SK-N-SH (cell line): ENCODE measurements at regions not wholly inside any gene's neighbourhood (a gene's known extent, or its start where the extent isn't known, plus 50 kb on each side); places are given as distances from the start of the nearest gene placed in this dataset.

Source experiments
- CTCF ChIA-PET: fragments of 300-600, 350-600 bp; formaldehyde crosslinking; extraction: SDS; loops from one replicate; lab custom pipeline; 2021; lab: Yijun Ruan, JAX
- POLR2A ChIA-PET: fragments of 350-600 bp; sonication (Branson Sonifier 250); formaldehyde crosslinking; extraction: SDS; loops from one replicate; lab custom pipeline; 2020; ENCODE audit warnings: antibody characterized with exemption, inconsistent platforms; lab: Yijun Ruan, JAX
- DNase-seq: peaks from one replicate; pipeline ENCODE4 v3.0.0; 2012
- H2AFZ ChIP-seq: fragments of 200-600 bp; sonication (generic); 2 replicates; pipeline ENCODE4 v1.8.1; 2016; ENCODE audit warnings: antibody characterized with exemption, mild to moderate bottlenecking, low read depth
- H3F3A ChIP-seq: fragments of 200-600 bp; sonication (generic); replicated peaks from 2 replicates; pipeline ENCODE3; 2016; ENCODE audit warnings: antibody characterized with exemption, mild to moderate bottlenecking; ENCODE audit not compliant: insufficient read depth
- H3K27ac ChIP-seq, 2 experiments: fragments of 200-500 bp in 1 of 2; fragments of 200-600 bp in 1 of 2; sonication (Bioruptor generic) in 1 of 2; sonication (generic), shearing (Covaris generic) in 1 of 2; 2 replicates each; pipeline versions ENCODE4 v1.5.1 to v1.6.1; 2014 to 2016; ENCODE audit warnings: low read depth in 2 of 2, inconsistent platforms in 1 of 2, low read length in 1 of 2, mild to moderate bottlenecking in 1 of 2, mixed read lengths in 1 of 2
- H3K27me3 ChIP-seq: fragments of 200-600 bp; sonication (generic), shearing (Covaris generic); 2 replicates; pipeline ENCODE4 v1.6.1; 2016; ENCODE audit warnings: mixed run types; ENCODE audit not compliant: insufficient read depth
- H3K36me3 ChIP-seq, 2 experiments: fragments of 200-500 bp in 1 of 2; fragments of 200-600 bp in 1 of 2; sonication (Bioruptor generic) in 1 of 2; sonication (generic) in 1 of 2; replicated peaks in 1 of 2; 2 replicates each; pipeline versions ENCODE3 to v1.5.1; 2014 to 2016; ENCODE audit warnings: low read length in 1 of 2, mild to moderate bottlenecking in 1 of 2; ENCODE audit not compliant: insufficient read depth in 2 of 2, control insufficient read depth in 1 of 2
- H3K4me1 ChIP-seq, 2 experiments: fragments of 200-500 bp in 1 of 2; fragments of 200-600 bp in 1 of 2; sonication (Bioruptor generic) in 1 of 2; sonication (generic), shearing (Covaris generic) in 1 of 2; 2 replicates each; pipeline versions ENCODE4 v1.5.1 to v1.6.1; 2014 to 2016; ENCODE audit warnings: low read depth in 1 of 2, low read length in 1 of 2, mixed run types in 1 of 2; ENCODE audit not compliant: insufficient read depth in 2 of 2, control insufficient read depth in 1 of 2
- H3K4me2 ChIP-seq: fragments of 200-600 bp; sonication (generic), shearing (Covaris generic); 2 replicates; pipeline ENCODE4 v1.6.1; 2017; ENCODE audit warnings: mixed run types
- H3K4me3 ChIP-seq, 2 experiments: fragments of 200-500 bp in 1 of 2; fragments of 200-600 bp in 1 of 2; sonication (Bioruptor generic) in 1 of 2; sonication (generic), shearing (Covaris generic) in 1 of 2; 2 replicates each; pipeline versions ENCODE4 v1.5.1 to v1.8.1; 2014 to 2016; ENCODE audit warnings: low read depth in 2 of 2, inconsistent platforms in 1 of 2, low read length in 1 of 2, mild to moderate bottlenecking in 1 of 2, mixed read lengths in 1 of 2, moderate library complexity in 1 of 2
- H3K79me2 ChIP-seq: fragments of 200-600 bp; sonication (generic); 2 replicates; pipeline ENCODE4 v1.8.1; 2017; ENCODE audit warnings: mild to moderate bottlenecking; ENCODE audit not compliant: insufficient read depth
- H3K9ac ChIP-seq: fragments of 200-600 bp; sonication (generic); 2 replicates; pipeline ENCODE4 v1.6.1; 2017; ENCODE audit warnings: mixed run types
- H3K9me2 ChIP-seq: fragments of 200-600 bp; sonication (generic); 2 replicates; pipeline ENCODE4 v1.6.1; 2017; ENCODE audit warnings: mixed run types
- H3K9me3 ChIP-seq: fragments of 200-600 bp; sonication (generic); 2 replicates; pipeline ENCODE4 v1.6.1; 2017; ENCODE audit warnings: mixed run types, mild to moderate bottlenecking, moderate library complexity
- H4K20me1 ChIP-seq: fragments of 200-600 bp; sonication (generic); 2 replicates; pipeline ENCODE4 v1.6.1; 2017; ENCODE audit warnings: mild to moderate bottlenecking, mixed run types; ENCODE audit not compliant: insufficient read depth
- ELF1 ChIP-seq: IDR thresholded peaks from 2 replicates; pipeline ENCODE4 v1.4.0; 2012
- EZH2phosphoT487 ChIP-seq: fragments of 200-600 bp; sonication (generic); IDR thresholded peaks from 2 replicates; pipeline ENCODE4 v1.6.1; 2017; ENCODE audit warnings: low read depth, mixed run types, mild to moderate bottlenecking, antibody characterized with exemption, moderate library complexity, borderline replicate concordance
- FOXJ3 ChIP-seq: sonication (generic); formaldehyde crosslinking; IDR thresholded peaks from 2 replicates; pipeline ENCODE4 v1.5.1; 2020; ENCODE audit warnings: mild to moderate bottlenecking, missing genetic modification reagents
- FOXM1 ChIP-seq: IDR thresholded peaks from 2 replicates; pipeline ENCODE4 v1.4.0; 2012; ENCODE audit warnings: low read depth, mild to moderate bottlenecking
- GATA2 ChIP-seq: sonication (generic); formaldehyde crosslinking; IDR thresholded peaks from 2 replicates; pipeline ENCODE4 v1.5.0; 2020; ENCODE audit warnings: mild to moderate bottlenecking, missing genetic modification reagents
- NRF1 ChIP-seq: IDR thresholded peaks from 2 replicates; pipeline ENCODE4 v1.6.1; 2012; ENCODE audit warnings: low read depth, mild to moderate bottlenecking, low read length
- RAD21 ChIP-seq: IDR thresholded peaks from 2 replicates; pipeline ENCODE4 v1.6.1; 2012; ENCODE audit warnings: mild to moderate bottlenecking, low read length
- RFX5 ChIP-seq: IDR thresholded peaks from 2 replicates; pipeline ENCODE4 v1.6.1; 2012; ENCODE audit warnings: mild to moderate bottlenecking, improper control_type of control experiment, low read length
- RXRA ChIP-seq: IDR thresholded peaks from 2 replicates; pipeline ENCODE4 v1.4.0; 2012; ENCODE audit warnings: low read depth, mild to moderate bottlenecking, borderline replicate concordance
- SIN3A ChIP-seq: IDR thresholded peaks from 2 replicates; pipeline ENCODE4 v1.6.1; 2012; ENCODE audit warnings: low read depth, mild to moderate bottlenecking, low read length, moderate library complexity, borderline replicate concordance
- SMC3 ChIP-seq: IDR thresholded peaks from 2 replicates; pipeline ENCODE4 v1.6.1; 2012; ENCODE audit warnings: low read depth, low read length, improper control_type of control experiment
- TAF1 ChIP-seq: IDR thresholded peaks from 2 replicates; pipeline ENCODE4 v1.6.1; 2012; ENCODE audit warnings: low read depth, mild to moderate bottlenecking, low read length, moderate library complexity, borderline replicate concordance
- TCF12 ChIP-seq: IDR thresholded peaks from 2 replicates; pipeline ENCODE4 v1.4.0; 2012
- TEAD4 ChIP-seq: IDR thresholded peaks from 2 replicates; pipeline ENCODE4 v1.4.0; 2012; ENCODE audit warnings: mild to moderate bottlenecking, borderline replicate concordance; ENCODE audit not compliant: insufficient read depth
- YY1 ChIP-seq: IDR thresholded peaks from 2 replicates; pipeline ENCODE4 v1.4.0; 2012; ENCODE audit warnings: low read depth, mild to moderate bottlenecking
- WGBS: methylation state at CpG from one replicate; pipeline ENCODE4 v1.1.6; 2017; ENCODE audit warnings: low lambda C conversion rate; 5-methylcytosine and 5-hydroxymethylcytosine counted together
- TF ChIP-seq, protein P1 (sequence below): IDR thresholded peaks from 2 replicates; pipeline ENCODE4 v1.4.0; 2012; ENCODE audit warnings: low read depth, borderline replicate concordance

- Histone ChIP-seq H2AFZ (no peak overlapping the region), H3K9ac (no peak overlapping the region), H3F3A (no peaks in the 10 kb centered on the region), H3K79me2 (no peaks in the 10 kb centered on the region), H3K36me3 (no peaks in the 10 kb centered on the region), H3K4me3 (no peak overlapping the region), H4K20me1 (no peaks in the 10 kb centered on the region), H3K27ac (no peak overlapping the region), H3K4me2 (no peak overlapping the region), H3K4me1 (no peaks in the 10 kb centered on the region), H3K9me3 (no peaks in the 10 kb centered on the region), H3K27me3 (no peaks in the 10 kb centered on the region), H3K9me2 (no peaks in the 10 kb centered on the region)
- WGBS = 43% methylated on average over 8 of the region's 8 CpGs
- TF ChIP-seq FOXM1 (no peak), GATA2 (no peak), TCF12 (no peak), FOXJ3 (CRISPR knock-in tag) (no peak), TAF1 (no peak), RFX5 (no peak), SIN3A (no peak), ELF1 (no peak), RAD21 (no peak), EZH2phosphoT487 (no peak), TEAD4 (no peak), NRF1 (no peak), RXRA (no peak)
- TF ChIP-seq, protein P1, sequence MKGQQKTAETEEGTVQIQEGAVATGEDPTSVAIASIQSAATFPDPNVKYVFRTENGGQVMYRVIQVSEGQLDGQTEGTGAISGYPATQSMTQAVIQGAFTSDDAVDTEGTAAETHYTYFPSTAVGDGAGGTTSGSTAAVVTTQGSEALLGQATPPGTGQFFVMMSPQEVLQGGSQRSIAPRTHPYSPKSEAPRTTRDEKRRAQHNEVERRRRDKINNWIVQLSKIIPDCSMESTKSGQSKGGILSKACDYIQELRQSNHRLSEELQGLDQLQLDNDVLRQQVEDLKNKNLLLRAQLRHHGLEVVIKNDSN = no peak
- ChIA-PET CTCF (interaction anchor here (1.3 kb wide), 1 partner anchor 15 kb away, joined by 3 read pairs; no protein-coding TSS in a partner anchor), POLR2A (no interaction called here)
- no peak for DNase-seq
Measured at GRCh38 chr15:31456354-31457060, 129.9 kb downstream of the KLF13 start.

DNA sequence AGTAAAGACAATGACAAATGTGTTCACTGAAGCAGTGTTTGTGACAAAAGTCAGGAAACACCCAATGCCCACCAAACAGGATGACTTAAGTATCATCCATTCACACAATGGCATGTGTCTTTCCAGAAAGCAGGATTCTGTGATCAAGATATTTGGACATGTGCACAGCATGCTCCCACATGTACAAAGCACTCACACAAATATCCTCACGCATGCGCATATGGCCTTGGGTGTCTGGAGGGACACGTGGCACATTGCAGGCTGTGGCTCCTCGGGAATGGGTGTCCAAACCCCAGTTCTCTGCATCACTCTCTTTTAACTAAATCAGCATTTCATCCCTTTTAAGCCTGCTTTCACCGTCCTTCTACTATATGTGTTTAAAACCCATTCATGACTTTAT, 130.5 kb downstream of the KLF13 start:
- Histone ChIP-seq H3K4me1 (no peaks in the 10 kb centered on the region), H3F3A (no peaks in the 10 kb centered on the region), H3K4me3 (no peak overlapping the region), H3K79me2 (no peaks in the 10 kb centered on the region), H3K9ac (no peak overlapping the region), H2AFZ (no peak overlapping the region; the same call in 1 of the 2 replicates), H3K36me3 (no peaks in the 10 kb centered on the region), H3K9me3 (no peaks in the 10 kb centered on the region), H4K20me1 (no peaks in the 10 kb centered on the region), H3K27ac (no peak overlapping the region), H3K27me3 (no peaks in the 10 kb centered on the region), H3K9me2 (no peaks in the 10 kb centered on the region), H3K4me2 (no peak overlapping the region; the same call in 1 of the 2 replicates)
- TF ChIP-seq RXRA (no peak), EZH2phosphoT487 (no peak), SMC3 (no peak), FOXJ3 (CRISPR knock-in tag) (no peak), YY1 (no peak)
- ChIA-PET POLR2A (no interaction called here), CTCF (interaction anchor here (0.9 to 1.3 kb wide), 2 partner anchors 16 to 656 kb away, joined by 3 read pairs; no protein-coding TSS in a partner anchor)
- DNase-seq = no peak
- 58% methylated on average over 5 of the region's 5 CpGs for WGBS
